ENCODE measurements at regions not wholly inside any gene's neighbourhood (a gene's known extent, or its start where the extent isn't known, plus 50 kb on each side); places are given as distances from the start of the nearest gene placed in this dataset.

GRCh38 chr2:121071034-121071504 is 213.9 kb downstream of the TFCP2L1 start:
- Mint-ChIP-seq H3K4me1 (no peaks in the 10 kb centered on the region), H3K27ac (no peak overlapping the region), H3K4me3 (no peak overlapping the region), H3K27me3 (peaks cover 10% of the 10 kb centered on the region), H3K9me3 (ENCODE audit: insufficient read depth) (no peaks in the 10 kb centered on the region)
- TF ChIP-seq EZH2 (IDR thresholded peaks at IDR 0.05; ENCODE audit: borderline replicate concordance, insufficient read depth, low read depth, low read length, poor library complexity, severe bottlenecking) (no peak), CTCF (IDR thresholded peaks at IDR 0.05) (peak; percentile 38)
- Histone ChIP-seq H2AFZ (ENCODE audit: insufficient read depth, low read depth, low read length, poor library complexity, severe bottlenecking) (no peak overlapping the region), H4K20me1 (ENCODE audit: control insufficient read depth, insufficient read depth, low read length, poor library complexity, severe bottlenecking) (no peaks in the 10 kb centered on the region), H3K4me2 (replicated peaks; ENCODE audit: low read depth, low read length, poor library complexity, severe bottlenecking) (no peak overlapping the region), H3K27ac (ENCODE audit: low read length in 2 of 2) (no peak overlapping the region), H3K36me3 (replicated peaks in 1 of 2; ENCODE audit: control extremely low read depth in 1 of 2, control insufficient read depth in 1 of 2, extremely low read depth in 1 of 2, insufficient read depth in 2 of 2, low read length in 1 of 2) (no peaks in the 10 kb centered on the region), H3K27me3 (replicated peaks in 1 of 4; ENCODE audit: control extremely low read depth in 1 of 4, control insufficient read depth in 3 of 4, insufficient read depth in 4 of 4, low read length in 3 of 4) (peaks cover 0 to 17% (median 3%) of the 10 kb centered on the region in 4 experiments), H3K9me3 (ENCODE audit: control extremely low read depth in 1 of 3, control insufficient read depth in 2 of 3, insufficient read depth in 1 of 3, low read length in 2 of 3) (peaks cover 0 to 12% (median 0%) of the 10 kb centered on the region in 3 donors), H3K79me2 (ENCODE audit: control insufficient read depth, insufficient read depth, low read length) (no peaks in the 10 kb centered on the region), H3K4me1 (ENCODE audit: control insufficient read depth in 2 of 2, insufficient read depth in 2 of 2, low read length in 2 of 2) (no peaks in the 10 kb centered on the region), H3K9ac (ENCODE audit: low read length) (no peak overlapping the region), H3K4me3 (ENCODE audit: control extremely low read depth in 1 of 5, extremely low read depth in 1 of 5, insufficient read depth in 1 of 5, low read depth in 2 of 5, low read length in 4 of 5) (no peak overlapping the region)
- ATAC-seq (ENCODE audit: low read depth) (no peak), DNase-seq (no peak)
- POLR2A ChIA-PET = no interaction called here
- intact Hi-C loops (cut with micrococcal nuclease) = no loop called here
- 19% methylated on average over 13 of the region's 14 CpGs for WGBS (ENCODE audit: insufficient coverage)
- CTCF ChIA-PET = interaction anchor here (0.9 to 1.9 kb wide), 2 partner anchors 9 to 24 kb away, joined by 3 to 9 read pairs; no protein-coding TSS in a partner anchor

GRCh38 chr2:121072784-121073183 is 212.2 kb downstream of the TFCP2L1 start:
- no peaks in the 10 kb centered on the region for H3K9me3 Mint-ChIP-seq (ENCODE audit: insufficient read depth)
- Histone ChIP-seq H3K79me2 (ENCODE audit: control insufficient read depth, insufficient read depth, low read length) (no peaks in the 10 kb centered on the region), H2AFZ (ENCODE audit: insufficient read depth, low read depth, low read length, poor library complexity, severe bottlenecking) (no peak overlapping the region), H4K20me1 (ENCODE audit: control insufficient read depth, insufficient read depth, low read length, poor library complexity, severe bottlenecking) (no peaks in the 10 kb centered on the region), H3K4me3 (ENCODE audit: control extremely low read depth in 1 of 5, extremely low read depth in 1 of 5, insufficient read depth in 1 of 5, low read depth in 2 of 5, low read length in 4 of 5) (no peak overlapping the region), H3K36me3 (replicated peaks in 1 of 2; ENCODE audit: control extremely low read depth in 1 of 2, control insufficient read depth in 1 of 2, extremely low read depth in 1 of 2, insufficient read depth in 2 of 2, low read length in 1 of 2) (no peaks in the 10 kb centered on the region), H3K4me1 (ENCODE audit: control insufficient read depth in 2 of 2, insufficient read depth in 2 of 2, low read length in 2 of 2) (no peaks in the 10 kb centered on the region), H3K27ac (ENCODE audit: low read length in 2 of 2) (no peak overlapping the region), H3K9ac (ENCODE audit: low read length) (no peak overlapping the region), H3K9me3 (ENCODE audit: control extremely low read depth in 1 of 3, control insufficient read depth in 2 of 3, insufficient read depth in 1 of 3, low read length in 2 of 3) (peaks cover 0 to 17% (median 0%) of the 10 kb centered on the region in 3 donors), H3K27me3 (replicated peaks in 1 of 4; ENCODE audit: control extremely low read depth in 1 of 4, control insufficient read depth in 3 of 4, insufficient read depth in 4 of 4, low read length in 3 of 4) (peaks cover 0 to 31% (median 6%) of the 10 kb centered on the region in 4 experiments), H3K4me2 (replicated peaks; ENCODE audit: low read depth, low read length, poor library complexity, severe bottlenecking) (no peak overlapping the region)
- no peak overlapping the region for H3K4me3 Mint-ChIP-seq
- POLR2A ChIA-PET = no interaction called here
- WGBS (ENCODE audit: insufficient coverage) = 80% methylated on average over 13 of the region's 13 CpGs
- peaks cover 21% of the 10 kb centered on the region for H3K27me3 Mint-ChIP-seq
- ATAC-seq (ENCODE audit: low read depth) (no peak), DNase-seq (no peak)
- CTCF ChIA-PET = no interaction called here
- TF ChIP-seq EZH2 (IDR thresholded peaks at IDR 0.05; ENCODE audit: borderline replicate concordance, insufficient read depth, low read depth, low read length, poor library complexity, severe bottlenecking) (no peak), CTCF (IDR thresholded peaks at IDR 0.05) (no peak)
- no peak overlapping the region for H3K27ac Mint-ChIP-seq
- peaks cover 2% of the 10 kb centered on the region for H3K4me1 Mint-ChIP-seq
- intact Hi-C loops (cut with micrococcal nuclease) = no loop called here

Measured in B cell (primary cell).